ENCODE measurements at regions not wholly inside any gene's neighbourhood (a gene's known extent, or its start where the extent isn't known, plus 50 kb on each side); places are given as distances from the start of the nearest gene placed in this dataset.

- no peaks in the 10 kb centered on the region for H3K4me1 ChIP-seq (ENCODE audit: control insufficient read depth in 1 of 2, insufficient read depth in 2 of 2, low read length in 2 of 2)
- no peaks in the 10 kb centered on the region for H3K36me3 ChIP-seq (ENCODE audit: control insufficient read depth in 1 of 2, insufficient read depth in 2 of 2, low read length in 2 of 2)
- no peak overlapping the region for H4K12ac ChIP-seq (ENCODE audit: low read depth, low read length)
- H2AK5ac ChIP-seq (ENCODE audit: low read length): no peak overlapping the region
- no peak overlapping the region for H3K27ac ChIP-seq (ENCODE audit: low read depth, low read length)
- H3K79me2 ChIP-seq (ENCODE audit: control insufficient read depth, insufficient read depth, low read length, poor library complexity): no peaks in the 10 kb centered on the region
- H3K14ac ChIP-seq (ENCODE audit: low read length): no peak overlapping the region
- H3K4me2 ChIP-seq (ENCODE audit: low read length): no peak overlapping the region
- no peak overlapping the region for H2BK12ac ChIP-seq (ENCODE audit: low read length)
- no peak overlapping the region for H3K18ac ChIP-seq (ENCODE audit: low read length)
- no peaks in the 10 kb centered on the region for H3K27me3 ChIP-seq (ENCODE audit: insufficient read depth, low read length)
- H2BK5ac ChIP-seq (ENCODE audit: low read depth, low read length, poor library complexity): no peak overlapping the region
- no peak overlapping the region for H3K4me3 ChIP-seq (ENCODE audit: low read depth, low read length)
- H2BK120ac ChIP-seq (ENCODE audit: insufficient read depth, low read length, poor library complexity): no peak overlapping the region
- no peak for DNase-seq
- H3K23ac ChIP-seq (ENCODE audit: low read length): no peak overlapping the region
- H4K8ac ChIP-seq (ENCODE audit: low read depth, low read length): no peak overlapping the region
- H2AFZ ChIP-seq (ENCODE audit: insufficient read depth, low read length, poor library complexity): no peak overlapping the region
- WGBS (ENCODE audit: extremely low coverage, insufficient coverage, insufficient read length): no CpG with 5 or more reads among the region's 2 CpGs
- no peaks in the 10 kb centered on the region for H3K79me1 ChIP-seq (ENCODE audit: low read length)
- H3K4ac ChIP-seq (ENCODE audit: low read depth, low read length): no peak overlapping the region
- no peaks in the 10 kb centered on the region for H3K9me3 ChIP-seq (ENCODE audit: insufficient read depth, low read depth, low read length)
- no peak overlapping the region for H4K91ac ChIP-seq (ENCODE audit: low read depth, low read length)
- no peak overlapping the region for H3K9ac ChIP-seq (ENCODE audit: low read length)
Observed at GRCh38 chr5:18378066-18378465, 743.8 kb downstream of the TAF11L14 start.

DNA sequence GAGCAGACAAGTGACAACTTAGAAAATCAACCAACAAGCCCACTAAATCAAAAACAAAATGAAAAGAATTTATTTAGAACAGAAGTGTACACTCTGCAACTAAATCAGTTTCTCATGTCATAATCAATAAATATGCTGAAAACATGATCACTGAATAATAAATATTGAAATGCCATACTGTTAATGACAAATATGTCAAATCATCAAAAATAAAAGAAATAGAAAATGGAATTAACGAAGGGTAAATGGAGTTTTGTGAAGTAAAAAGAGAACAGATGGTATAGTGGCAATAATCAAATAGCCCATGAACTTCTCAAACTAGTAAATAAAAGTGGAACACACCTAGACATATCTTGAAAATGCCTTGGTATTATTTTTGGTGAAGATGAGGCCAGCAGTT lies 744.9 kb downstream of the TAF11L14 start:
- no peak overlapping the region for H3K4ac ChIP-seq (ENCODE audit: low read depth, low read length)
- no peak overlapping the region for H2AFZ ChIP-seq (ENCODE audit: insufficient read depth, low read length, poor library complexity)
- H3K4me1 ChIP-seq (ENCODE audit: control insufficient read depth in 1 of 2, insufficient read depth in 2 of 2, low read length in 2 of 2): no peaks in the 10 kb centered on the region
- H4K8ac ChIP-seq (ENCODE audit: low read depth, low read length): no peak overlapping the region
- no peaks in the 10 kb centered on the region for H3K79me1 ChIP-seq (ENCODE audit: low read length)
- no peaks in the 10 kb centered on the region for H3K36me3 ChIP-seq (ENCODE audit: control insufficient read depth in 1 of 2, insufficient read depth in 2 of 2, low read length in 2 of 2)
- no peak overlapping the region for H2BK120ac ChIP-seq (ENCODE audit: insufficient read depth, low read length, poor library complexity)
- WGBS (ENCODE audit: extremely low coverage, insufficient coverage, insufficient read length): 88% methylated on average over 1 of the region's 1 CpG
- no peaks in the 10 kb centered on the region for H3K27me3 ChIP-seq (ENCODE audit: insufficient read depth, low read length)
- no peak overlapping the region for H3K4me3 ChIP-seq (ENCODE audit: low read depth, low read length)
- no peaks in the 10 kb centered on the region for H3K9me3 ChIP-seq (ENCODE audit: insufficient read depth, low read depth, low read length)
- H4K12ac ChIP-seq (ENCODE audit: low read depth, low read length): no peak overlapping the region
- H3K79me2 ChIP-seq (ENCODE audit: control insufficient read depth, insufficient read depth, low read length, poor library complexity): no peaks in the 10 kb centered on the region
- no peak overlapping the region for H3K27ac ChIP-seq (ENCODE audit: low read depth, low read length)
- H3K18ac ChIP-seq (ENCODE audit: low read length): no peak overlapping the region
- no peak for DNase-seq
- H4K91ac ChIP-seq (ENCODE audit: low read depth, low read length): no peak overlapping the region
- H2BK5ac ChIP-seq (ENCODE audit: low read depth, low read length, poor library complexity): no peak overlapping the region
- no peak overlapping the region for H2BK12ac ChIP-seq (ENCODE audit: low read length)
- no peak overlapping the region for H3K23ac ChIP-seq (ENCODE audit: low read length)
- H3K14ac ChIP-seq (ENCODE audit: low read length): no peak overlapping the region
- H3K9ac ChIP-seq (ENCODE audit: low read length): no peak overlapping the region
- H2AK5ac ChIP-seq (ENCODE audit: low read length): no peak overlapping the region
- no peak overlapping the region for H3K4me2 ChIP-seq (ENCODE audit: low read length)

DNA sequence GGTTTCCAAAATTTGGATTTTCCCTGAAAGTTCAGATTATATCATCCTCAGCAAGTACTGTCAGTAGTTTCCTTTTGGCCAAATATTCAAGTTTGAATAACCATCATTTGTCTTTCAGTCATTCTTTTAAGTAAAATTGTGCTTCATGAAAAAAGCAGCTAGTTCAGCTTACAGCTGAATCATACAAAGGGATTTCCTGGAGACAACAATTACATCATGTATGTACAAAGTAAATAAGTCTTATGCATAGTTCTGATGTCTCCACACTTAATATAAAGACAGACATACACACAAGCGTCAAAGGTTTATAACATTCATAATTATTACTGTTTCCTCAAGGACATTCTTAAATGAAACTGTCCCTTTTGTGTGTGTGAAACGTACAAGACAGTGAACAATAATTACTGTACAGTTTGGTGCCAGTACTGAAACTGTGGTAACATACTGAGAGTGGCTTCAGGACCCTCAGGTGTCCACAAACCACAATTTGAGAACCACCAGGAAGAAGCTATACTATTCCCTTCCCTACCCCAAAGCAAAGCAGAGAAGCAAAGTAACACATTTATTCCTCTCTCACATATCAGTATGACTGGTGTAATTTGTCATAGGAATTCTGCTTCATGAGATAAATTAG lies 746.6 kb downstream of the TAF11L14 start:
- H3K4me2 ChIP-seq (ENCODE audit: low read length): no peak overlapping the region
- no peak overlapping the region for H2BK12ac ChIP-seq (ENCODE audit: low read length)
- no peak overlapping the region for H3K18ac ChIP-seq (ENCODE audit: low read length)
- H2BK5ac ChIP-seq (ENCODE audit: low read depth, low read length, poor library complexity): no peak overlapping the region
- no peak overlapping the region for H3K14ac ChIP-seq (ENCODE audit: low read length)
- no peaks in the 10 kb centered on the region for H3K79me1 ChIP-seq (ENCODE audit: low read length)
- H3K36me3 ChIP-seq (ENCODE audit: control insufficient read depth in 1 of 2, insufficient read depth in 2 of 2, low read length in 2 of 2): no peaks in the 10 kb centered on the region
- H3K79me2 ChIP-seq (ENCODE audit: control insufficient read depth, insufficient read depth, low read length, poor library complexity): no peaks in the 10 kb centered on the region
- no peak overlapping the region for H3K23ac ChIP-seq (ENCODE audit: low read length)
- H4K91ac ChIP-seq (ENCODE audit: low read depth, low read length): no peak overlapping the region
- DNase-seq: no peak
- no peak overlapping the region for H3K9ac ChIP-seq (ENCODE audit: low read length)
- H3K27ac ChIP-seq (ENCODE audit: low read depth, low read length): no peak overlapping the region
- H2AK5ac ChIP-seq (ENCODE audit: low read length): no peak overlapping the region
- no peaks in the 10 kb centered on the region for H3K27me3 ChIP-seq (ENCODE audit: insufficient read depth, low read length)
- no peaks in the 10 kb centered on the region for H3K9me3 ChIP-seq (ENCODE audit: insufficient read depth, low read depth, low read length)
- no peak overlapping the region for H4K12ac ChIP-seq (ENCODE audit: low read depth, low read length)
- no peak overlapping the region for H4K8ac ChIP-seq (ENCODE audit: low read depth, low read length)
- H2AFZ ChIP-seq (ENCODE audit: insufficient read depth, low read length, poor library complexity): no peak overlapping the region
- no peak overlapping the region for H3K4me3 ChIP-seq (ENCODE audit: low read depth, low read length)
- no peak overlapping the region for H2BK120ac ChIP-seq (ENCODE audit: insufficient read depth, low read length, poor library complexity)
- no CpG with 5 or more reads among the region's 2 CpGs for WGBS (ENCODE audit: extremely low coverage, insufficient coverage, insufficient read length)
- no peaks in the 10 kb centered on the region for H3K4me1 ChIP-seq (ENCODE audit: control insufficient read depth in 1 of 2, insufficient read depth in 2 of 2, low read length in 2 of 2)
- no peak overlapping the region for H3K4ac ChIP-seq (ENCODE audit: low read depth, low read length)

GRCh38 chr5:18393565-18394442 lies 759.5 kb downstream of the TAF11L14 start:
- no CpG with 5 or more reads among the region's 17 CpGs for WGBS (ENCODE audit: extremely low coverage, insufficient coverage, insufficient read length)
- no peak overlapping the region for H3K4ac ChIP-seq (ENCODE audit: low read depth, low read length)
- no peak overlapping the region for H3K4me2 ChIP-seq (ENCODE audit: low read length)
- no peaks in the 10 kb centered on the region for H3K79me2 ChIP-seq (ENCODE audit: control insufficient read depth, insufficient read depth, low read length, poor library complexity)
- peak; percentile 83 to 89 for DNase-seq
- H3K27me3 ChIP-seq (ENCODE audit: insufficient read depth, low read length): peaks cover 2% of the 10 kb centered on the region
- no peak overlapping the region for H2AK5ac ChIP-seq (ENCODE audit: low read length)
- H2BK120ac ChIP-seq (ENCODE audit: insufficient read depth, low read length, poor library complexity): no peak overlapping the region
- H2AFZ ChIP-seq (ENCODE audit: insufficient read depth, low read length, poor library complexity): no peak overlapping the region
- H3K36me3 ChIP-seq (ENCODE audit: control insufficient read depth in 1 of 2, insufficient read depth in 2 of 2, low read length in 2 of 2): no peaks in the 10 kb centered on the region
- no peak overlapping the region for H3K18ac ChIP-seq (ENCODE audit: low read length)
- no peaks in the 10 kb centered on the region for H3K79me1 ChIP-seq (ENCODE audit: low read length)
- H4K91ac ChIP-seq (ENCODE audit: low read depth, low read length): no peak overlapping the region
- no peak overlapping the region for H3K14ac ChIP-seq (ENCODE audit: low read length)
- no peak overlapping the region for H2BK5ac ChIP-seq (ENCODE audit: low read depth, low read length, poor library complexity)
- H2BK12ac ChIP-seq (ENCODE audit: low read length): no peak overlapping the region
- H3K9me3 ChIP-seq (ENCODE audit: insufficient read depth, low read depth, low read length): no peaks in the 10 kb centered on the region
- H3K4me1 ChIP-seq (ENCODE audit: control insufficient read depth in 1 of 2, insufficient read depth in 2 of 2, low read length in 2 of 2): peaks cover 0 to 3% of the 10 kb centered on the region in 2 experiments
- no peak overlapping the region for H4K12ac ChIP-seq (ENCODE audit: low read depth, low read length)
- H3K9ac ChIP-seq (ENCODE audit: low read length): no peak overlapping the region
- no peak overlapping the region for H3K23ac ChIP-seq (ENCODE audit: low read length)
- no peak overlapping the region for H3K4me3 ChIP-seq (ENCODE audit: low read depth, low read length)
- no peak overlapping the region for H3K27ac ChIP-seq (ENCODE audit: low read depth, low read length)
- H4K8ac ChIP-seq (ENCODE audit: low read depth, low read length): peak overlapping the region; percentile 25

Data from trophoblast cell (in vitro differentiated cells and primary cell).